ENCODE measurements at regions not wholly inside any gene's neighbourhood (a gene's known extent, or its start where the extent isn't known, plus 50 kb on each side); places are given as distances from the start of the nearest gene placed in this dataset.

DNA sequence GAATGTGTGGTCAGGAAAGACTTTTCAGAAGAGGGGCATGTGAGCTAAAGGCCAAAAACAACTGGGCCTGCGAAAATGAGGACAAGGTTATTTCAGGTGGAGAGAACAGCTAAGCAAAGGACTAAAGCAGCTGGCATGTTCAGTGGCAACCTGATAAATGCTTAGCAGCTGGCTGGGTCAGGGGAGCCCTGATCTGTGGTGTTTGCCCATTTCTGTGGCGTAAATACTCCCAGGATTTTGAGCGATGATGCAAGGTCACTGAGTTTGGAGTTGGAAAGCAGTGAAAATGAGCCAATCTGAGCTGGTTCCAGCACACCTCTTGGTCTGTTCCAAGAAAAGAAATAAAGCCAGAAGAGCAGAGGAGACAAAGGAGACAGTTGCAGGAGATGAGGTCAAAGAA lies 704.3 kb downstream of the UQCRFS1 start:
- no peak for TF ChIP-seq CTCF (IDR thresholded peaks at IDR 0.05)

GRCh38 chr19:28505933-28506332 lies 707.0 kb downstream of the UQCRFS1 start:
- TF ChIP-seq CTCF (IDR thresholded peaks at IDR 0.05), result no peak

DNA sequence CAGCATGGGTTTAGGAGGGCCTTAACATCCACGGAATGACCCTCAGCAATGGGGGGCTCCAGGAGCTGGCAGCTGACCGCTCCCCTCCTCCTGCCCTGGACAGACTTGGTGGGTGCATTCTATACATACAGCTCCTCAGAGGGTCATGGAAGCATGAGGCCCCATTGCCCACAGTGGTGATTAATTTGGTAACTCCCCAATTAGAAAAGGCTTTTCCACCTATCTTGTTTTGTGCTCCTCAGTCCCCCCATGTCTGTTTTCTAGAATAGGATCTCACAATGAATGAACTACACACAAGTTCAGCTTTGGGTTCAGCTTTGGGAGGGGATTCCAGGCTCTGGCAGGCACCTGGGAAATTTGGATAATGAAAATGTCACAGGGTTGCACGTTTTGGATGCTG lies 707.8 kb downstream of the UQCRFS1 start:
- TF ChIP-seq CTCF (IDR thresholded peaks at IDR 0.05), result no peak

GRCh38 chr19:28504727-28505126 lies 708.2 kb downstream of the UQCRFS1 start:
- TF ChIP-seq CTCF (IDR thresholded peaks at IDR 0.05), result no peak

GRCh38 chr19:28504139-28504538 lies 708.8 kb downstream of the UQCRFS1 start:
- no peak for TF ChIP-seq CTCF (IDR thresholded peaks at IDR 0.05)

DNA sequence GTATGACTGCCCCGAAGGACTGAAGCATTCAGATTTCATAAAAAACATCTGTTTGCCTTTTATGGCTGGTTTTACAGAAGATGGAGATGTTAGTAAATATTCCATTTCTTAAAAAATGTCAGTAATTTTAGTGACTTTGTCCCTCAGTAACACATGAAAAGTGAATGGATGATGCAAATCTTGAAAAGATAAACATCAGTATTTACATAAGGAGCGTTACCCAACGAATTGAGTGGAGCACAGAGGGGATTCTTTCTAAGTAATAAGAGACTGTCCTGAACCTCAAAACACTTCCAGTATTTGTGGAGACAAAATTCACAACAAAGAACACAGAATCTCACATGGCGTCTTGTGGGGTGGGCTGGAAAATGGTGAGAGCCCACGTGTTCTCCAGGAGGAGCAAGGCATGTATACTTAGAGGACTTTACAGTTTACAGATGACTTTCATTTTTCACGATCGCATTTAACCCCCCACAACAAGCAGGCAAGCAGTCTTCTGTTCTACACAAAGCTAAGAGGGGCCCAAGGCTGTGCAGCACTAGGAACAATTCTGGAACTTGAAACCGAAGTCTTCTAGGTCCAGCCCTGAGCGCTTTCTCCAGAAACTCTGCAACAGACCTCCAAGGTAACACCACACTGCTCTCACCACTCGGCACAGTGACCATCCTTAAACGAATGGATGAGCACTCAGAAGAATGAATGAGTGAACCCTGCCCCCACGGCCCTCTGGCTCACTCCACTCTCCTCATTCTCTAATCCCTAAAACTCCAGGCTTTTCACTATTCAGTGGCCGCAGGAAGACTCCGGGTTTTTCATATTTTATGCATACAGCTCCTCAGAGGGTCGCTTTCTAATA lies 709.8 kb downstream of the UQCRFS1 start:
- no peak for TF ChIP-seq CTCF (IDR thresholded peaks at IDR 0.05)

DNA sequence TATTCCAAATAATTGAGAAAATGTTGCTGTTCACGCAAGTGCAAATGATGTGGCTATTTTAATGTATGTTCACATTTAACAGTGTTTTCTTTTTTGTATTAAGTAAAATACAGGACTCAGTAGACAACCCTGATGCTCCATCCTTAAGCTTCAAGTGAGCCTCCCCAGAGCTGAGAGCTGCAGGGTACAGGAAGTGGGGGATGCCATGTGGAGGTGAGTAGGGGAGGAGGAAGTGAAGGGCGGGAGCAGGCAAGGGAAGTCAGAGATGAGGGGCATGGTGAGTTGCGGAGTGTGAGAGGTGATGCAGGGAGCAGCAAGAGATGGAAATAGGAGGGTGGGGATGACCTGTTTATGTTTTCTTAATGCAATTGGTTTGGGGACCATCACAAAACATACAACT lies 711.0 kb downstream of the UQCRFS1 start:
- no peak for TF ChIP-seq CTCF (IDR thresholded peaks at IDR 0.05)

Data from LNCAP (cell line).